ENCODE measurements at regions not wholly inside any gene's neighbourhood (a gene's known extent, or its start where the extent isn't known, plus 50 kb on each side); places are given as distances from the start of the nearest gene placed in this dataset.

DNA sequence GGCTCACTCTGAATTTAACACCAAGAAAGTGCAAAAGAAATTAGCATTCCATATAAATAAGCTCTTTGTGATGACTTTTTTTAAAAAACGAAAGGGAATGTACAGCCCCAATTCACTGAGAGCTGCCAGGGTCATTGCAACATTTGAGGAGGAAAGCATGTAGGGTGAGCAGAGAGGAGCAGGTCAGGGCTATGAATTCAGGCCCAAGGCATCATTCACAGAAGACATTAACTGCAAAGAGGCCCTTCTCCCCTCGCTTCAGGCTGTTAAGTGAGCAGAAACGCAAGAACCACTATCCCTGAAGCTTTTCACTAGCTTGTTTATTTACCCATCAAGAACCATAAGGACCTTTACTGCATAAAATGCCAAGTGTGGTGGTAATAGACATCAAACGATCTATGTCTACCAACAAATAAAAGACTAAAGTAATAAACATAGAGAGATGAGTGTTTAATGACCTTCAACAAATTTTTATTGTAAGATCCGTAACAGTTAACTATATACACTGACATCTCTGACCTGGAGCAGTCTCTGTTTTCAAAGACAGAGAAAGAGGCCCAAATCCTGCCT, 333.1 kb upstream of the HNRNPA3 start:
- TF ChIP-seq NFIC (IDR thresholded peaks at IDR 0.05) (no peak), YY1 (IDR thresholded peaks at IDR 0.05; ENCODE audit: low read depth) (no peak), TCF12 (IDR thresholded peaks at IDR 0.05; ENCODE audit: low read depth) (no peak), TEAD4 (IDR thresholded peaks at IDR 0.05) (no peak), CEBPB (IDR thresholded peaks at IDR 0.05) (no peak)
- TF ChIP-seq, protein P1, sequence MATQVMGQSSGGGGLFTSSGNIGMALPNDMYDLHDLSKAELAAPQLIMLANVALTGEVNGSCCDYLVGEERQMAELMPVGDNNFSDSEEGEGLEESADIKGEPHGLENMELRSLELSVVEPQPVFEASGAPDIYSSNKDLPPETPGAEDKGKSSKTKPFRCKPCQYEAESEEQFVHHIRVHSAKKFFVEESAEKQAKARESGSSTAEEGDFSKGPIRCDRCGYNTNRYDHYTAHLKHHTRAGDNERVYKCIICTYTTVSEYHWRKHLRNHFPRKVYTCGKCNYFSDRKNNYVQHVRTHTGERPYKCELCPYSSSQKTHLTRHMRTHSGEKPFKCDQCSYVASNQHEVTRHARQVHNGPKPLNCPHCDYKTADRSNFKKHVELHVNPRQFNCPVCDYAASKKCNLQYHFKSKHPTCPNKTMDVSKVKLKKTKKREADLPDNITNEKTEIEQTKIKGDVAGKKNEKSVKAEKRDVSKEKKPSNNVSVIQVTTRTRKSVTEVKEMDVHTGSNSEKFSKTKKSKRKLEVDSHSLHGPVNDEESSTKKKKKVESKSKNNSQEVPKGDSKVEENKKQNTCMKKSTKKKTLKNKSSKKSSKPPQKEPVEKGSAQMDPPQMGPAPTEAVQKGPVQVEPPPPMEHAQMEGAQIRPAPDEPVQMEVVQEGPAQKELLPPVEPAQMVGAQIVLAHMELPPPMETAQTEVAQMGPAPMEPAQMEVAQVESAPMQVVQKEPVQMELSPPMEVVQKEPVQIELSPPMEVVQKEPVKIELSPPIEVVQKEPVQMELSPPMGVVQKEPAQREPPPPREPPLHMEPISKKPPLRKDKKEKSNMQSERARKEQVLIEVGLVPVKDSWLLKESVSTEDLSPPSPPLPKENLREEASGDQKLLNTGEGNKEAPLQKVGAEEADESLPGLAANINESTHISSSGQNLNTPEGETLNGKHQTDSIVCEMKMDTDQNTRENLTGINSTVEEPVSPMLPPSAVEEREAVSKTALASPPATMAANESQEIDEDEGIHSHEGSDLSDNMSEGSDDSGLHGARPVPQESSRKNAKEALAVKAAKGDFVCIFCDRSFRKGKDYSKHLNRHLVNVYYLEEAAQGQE (IDR thresholded peaks at IDR 0.05; ENCODE audit: low read depth) = no peak

DNA sequence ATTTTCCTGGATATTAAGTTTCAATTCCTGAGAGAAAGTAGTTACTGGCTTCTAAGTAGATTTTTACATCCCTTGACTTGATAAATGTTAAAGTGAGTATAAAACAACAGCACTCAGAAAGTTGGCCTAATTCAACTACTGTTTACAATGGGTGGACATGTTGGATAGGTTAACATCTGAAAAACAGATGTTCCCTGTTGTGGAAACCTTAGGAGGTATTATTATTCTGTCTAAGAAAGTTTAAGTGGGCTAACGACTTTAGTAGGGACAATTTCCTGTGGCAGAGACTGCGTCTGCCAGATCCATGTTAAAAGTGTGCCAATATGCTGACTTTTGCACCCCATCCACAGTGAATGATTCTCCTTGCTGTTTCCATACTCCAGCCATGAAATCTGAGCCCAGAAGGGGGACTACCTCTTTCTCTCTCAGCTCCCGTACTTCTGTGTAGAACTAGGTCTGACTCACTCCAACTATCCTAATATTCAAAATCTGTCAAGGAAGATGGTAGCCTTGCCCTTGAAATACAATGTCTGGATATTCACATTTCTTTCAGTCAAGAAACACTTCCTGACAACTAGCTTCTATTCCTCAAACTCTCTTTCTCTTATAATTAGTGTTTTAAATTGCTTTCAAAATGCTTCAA, 327.5 kb upstream of the HNRNPA3 start:
- TF ChIP-seq NFIC (IDR thresholded peaks at IDR 0.05) (no peak), EP300 (IDR thresholded peaks at IDR 0.05; ENCODE audit: borderline replicate concordance) (no peak), TEAD4 (IDR thresholded peaks at IDR 0.05) (no peak), CEBPB (IDR thresholded peaks at IDR 0.05) (no peak), YY1 (IDR thresholded peaks at IDR 0.05; ENCODE audit: low read depth) (no peak)
- TF ChIP-seq, protein P2, sequence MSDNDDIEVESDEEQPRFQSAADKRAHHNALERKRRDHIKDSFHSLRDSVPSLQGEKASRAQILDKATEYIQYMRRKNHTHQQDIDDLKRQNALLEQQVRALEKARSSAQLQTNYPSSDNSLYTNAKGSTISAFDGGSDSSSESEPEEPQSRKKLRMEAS (IDR thresholded peaks at IDR 0.05) = no peak
- TF ChIP-seq, protein P1 (IDR thresholded peaks at IDR 0.05; ENCODE audit: low read depth) = no peak

DNA sequence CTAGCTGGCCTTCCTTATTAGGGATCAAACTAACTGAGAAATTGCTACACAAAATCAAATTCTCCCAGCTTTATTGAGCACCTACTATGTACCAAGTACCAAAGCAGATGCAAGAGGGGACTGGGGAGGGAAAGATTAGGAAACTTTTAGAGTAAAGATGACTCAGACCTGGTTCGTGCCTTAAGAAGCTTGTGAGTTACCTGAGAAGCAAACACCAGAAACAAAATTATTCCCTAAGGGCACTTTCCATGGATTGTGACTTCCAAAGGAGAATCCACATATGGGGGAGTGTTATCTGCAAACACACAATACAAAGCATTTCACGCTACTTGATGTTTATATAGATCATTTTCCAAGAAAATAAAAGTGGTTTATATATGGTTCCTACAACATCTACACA, 326.9 kb upstream of the HNRNPA3 start:
- TF ChIP-seq ZBTB7A (IDR thresholded peaks at IDR 0.05; ENCODE audit: low read depth) (no peak), FOXM1 (IDR thresholded peaks at IDR 0.05; ENCODE audit: borderline replicate concordance, low read depth) (no peak), NFIC (IDR thresholded peaks at IDR 0.05) (no peak), CREB1 (IDR thresholded peaks at IDR 0.05; ENCODE audit: low read depth) (no peak), TEAD4 (IDR thresholded peaks at IDR 0.05) (no peak), EGR1 (IDR thresholded peaks at IDR 0.05) (no peak), RAD21 (IDR thresholded peaks at IDR 0.05; ENCODE audit: low read depth) (no peak), TCF12 (IDR thresholded peaks at IDR 0.05; ENCODE audit: low read depth) (no peak), CEBPB (IDR thresholded peaks at IDR 0.05) (no peak), YY1 (IDR thresholded peaks at IDR 0.05; ENCODE audit: low read depth) (no peak), TAF1 (IDR thresholded peaks at IDR 0.05; ENCODE audit: low read depth) (no peak)
- TF ChIP-seq, protein P1 (IDR thresholded peaks at IDR 0.05; ENCODE audit: low read depth) = no peak
- TF ChIP-seq, protein P2 (IDR thresholded peaks at IDR 0.05) = no peak

DNA sequence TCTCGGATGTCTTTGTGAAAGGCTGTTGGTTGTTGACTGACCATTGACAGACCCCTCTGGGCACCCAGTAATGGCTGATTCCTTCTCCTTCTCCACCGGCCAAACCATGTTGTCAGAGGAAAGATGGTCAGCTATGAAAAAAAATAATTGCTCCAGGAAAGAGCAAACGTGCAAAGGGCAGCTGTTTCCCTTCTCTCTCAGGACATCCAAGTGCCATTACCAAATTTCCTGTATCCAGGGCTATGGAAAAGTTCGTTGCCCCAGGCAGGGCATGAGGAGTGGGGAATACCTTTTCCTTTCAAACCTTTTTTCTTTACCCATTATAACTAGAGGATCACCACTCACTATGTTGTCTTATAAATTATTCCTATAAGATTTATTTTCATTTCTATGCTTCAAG, 321.5 kb upstream of the HNRNPA3 start:
- TF ChIP-seq EGR1 (IDR thresholded peaks at IDR 0.05) (no peak), ZBTB7A (IDR thresholded peaks at IDR 0.05; ENCODE audit: low read depth) (no peak), TEAD4 (IDR thresholded peaks at IDR 0.05) (no peak), RAD21 (IDR thresholded peaks at IDR 0.05; ENCODE audit: low read depth) (no peak), CREB1 (IDR thresholded peaks at IDR 0.05; ENCODE audit: low read depth) (no peak), CEBPB (IDR thresholded peaks at IDR 0.05) (no peak), EP300 (IDR thresholded peaks at IDR 0.05; ENCODE audit: borderline replicate concordance) (no peak), TAF1 (IDR thresholded peaks at IDR 0.05; ENCODE audit: low read depth) (no peak), YY1 (IDR thresholded peaks at IDR 0.05; ENCODE audit: low read depth) (no peak)
- TF ChIP-seq, protein P1 (IDR thresholded peaks at IDR 0.05; ENCODE audit: low read depth) = no peak
- TF ChIP-seq, protein P3, sequence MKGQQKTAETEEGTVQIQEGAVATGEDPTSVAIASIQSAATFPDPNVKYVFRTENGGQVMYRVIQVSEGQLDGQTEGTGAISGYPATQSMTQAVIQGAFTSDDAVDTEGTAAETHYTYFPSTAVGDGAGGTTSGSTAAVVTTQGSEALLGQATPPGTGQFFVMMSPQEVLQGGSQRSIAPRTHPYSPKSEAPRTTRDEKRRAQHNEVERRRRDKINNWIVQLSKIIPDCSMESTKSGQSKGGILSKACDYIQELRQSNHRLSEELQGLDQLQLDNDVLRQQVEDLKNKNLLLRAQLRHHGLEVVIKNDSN (IDR thresholded peaks at IDR 0.05) = no peak
- TF ChIP-seq, protein P2 (IDR thresholded peaks at IDR 0.05) = no peak
